Hepatocyte (in vitro differentiated cells): ENCODE measurements at regions not wholly inside any gene's neighbourhood (a gene's known extent, or its start where the extent isn't known, plus 50 kb on each side); places are given as distances from the start of the nearest gene placed in this dataset.
"Not testable (repeated sequence)": the region's sequence is repeated elsewhere in the genome, so short reads cannot be mapped to it uniquely, and the experiment has no call there.

Experiments
- DNase-seq: peaks from one replicate; pipeline ENCODE4 v3.0.0-alpha.2; 2016; ENCODE audit warnings: low spot score
- H2AFZ ChIP-seq: fragments of 200-600 bp; sonication (generic); 2 replicates; pipeline ENCODE4 v1.6.0; 2016; ENCODE audit warnings: antibody characterized with exemption, mild to moderate bottlenecking
- H3K27ac ChIP-seq: fragments of 200-600 bp; sonication (generic); 2 replicates; pipeline ENCODE4 v1.5.1; 2016; ENCODE audit warnings: mild to moderate bottlenecking
- H3K27me3 ChIP-seq: fragments of 200-600 bp; sonication (generic); 2 replicates; pipeline ENCODE4 v1.6.1; 2016
- H3K36me3 ChIP-seq: fragments of 200-600 bp; sonication (generic); replicated peaks from 2 replicates; pipeline ENCODE4 v1.5.1; 2016; ENCODE audit warnings: low read depth; ENCODE audit not compliant: insufficient read depth
- H3K4me1 ChIP-seq: fragments of 200-600 bp; sonication (generic); 2 replicates; pipeline ENCODE4 v1.5.1; 2016; ENCODE audit warnings: mild to moderate bottlenecking, moderate library complexity; ENCODE audit not compliant: insufficient read depth
- H3K4me2 ChIP-seq: fragments of 200-600 bp; sonication (generic); 2 replicates; pipeline ENCODE4 v1.6.0; 2016
- H3K4me3 ChIP-seq: fragments of 200-600 bp; sonication (generic); 2 replicates; pipeline ENCODE4 v1.5.1; 2016; ENCODE audit warnings: mild to moderate bottlenecking
- H3K79me2 ChIP-seq: fragments of 200-600 bp; sonication (generic); 2 replicates; pipeline ENCODE4 v1.6.0; 2017; ENCODE audit warnings: mild to moderate bottlenecking
- H3K9me2 ChIP-seq: fragments of 200-600 bp; sonication (generic); replicated peaks from 2 replicates; pipeline ENCODE4 v1.6.0; 2017; ENCODE audit warnings: mild to moderate bottlenecking; ENCODE audit not compliant: insufficient read depth
- H3K9me3 ChIP-seq: fragments of 200-600 bp; sonication (generic); 2 replicates; pipeline ENCODE4 v1.5.1; 2016; ENCODE audit warnings: low read depth, mild to moderate bottlenecking
- H4K20me1 ChIP-seq: fragments of 200-600 bp; sonication (generic); 2 replicates; pipeline ENCODE4 v1.6.0; 2016; ENCODE audit warnings: mild to moderate bottlenecking; ENCODE audit not compliant: insufficient read depth, poor library complexity, severe bottlenecking
- CTCF ChIP-seq: fragments of 200-600 bp; sonication (generic); IDR thresholded peaks from 2 replicates; pipeline ENCODE4 v1.5.1; 2016; ENCODE audit warnings: antibody characterized with exemption, mild to moderate bottlenecking; ENCODE audit not compliant: poor library complexity
- EZH2 ChIP-seq: fragments of 200-600 bp; sonication (generic); IDR thresholded peaks from 2 replicates; pipeline ENCODE4 v1.6.1; 2016; ENCODE audit warnings: antibody characterized with exemption, mild to moderate bottlenecking, borderline replicate concordance
- EZH2phosphoT487 ChIP-seq: fragments of 200-600 bp; sonication (generic); IDR thresholded peaks from one replicate; pipeline ENCODE4 v1.6.1; 2018; ENCODE audit warnings: antibody characterized with exemption, mild to moderate bottlenecking, low read depth, moderate library complexity; ENCODE audit not compliant: unreplicated experiment, severe bottlenecking
- WGBS: methylation state at CpG from one replicate; pipeline ENCODE4 v1.1.6; 2016; ENCODE audit warnings: low lambda C conversion rate; ENCODE audit errors: missing lambda C conversion rate; 5-methylcytosine and 5-hydroxymethylcytosine counted together

- no peaks in the 10 kb centered on the region for H3K4me1 ChIP-seq
- 75% methylated on average over 1 of the region's 1 CpG for WGBS
- no peak overlapping the region for H3K4me3 ChIP-seq
- H3K36me3 ChIP-seq: no peaks in the 10 kb centered on the region
- no peaks in the 10 kb centered on the region for H4K20me1 ChIP-seq
- no peak for TF ChIP-seq CTCF
- no peaks in the 10 kb centered on the region for H3K27me3 ChIP-seq
- H3K9me2 ChIP-seq: no peaks in the 10 kb centered on the region
- H3K9me3 ChIP-seq: no peaks in the 10 kb centered on the region
- H3K27ac ChIP-seq: no peak overlapping the region
- no peaks in the 10 kb centered on the region for H3K79me2 ChIP-seq
- no peak overlapping the region for H2AFZ ChIP-seq
- no peak overlapping the region for H3K4me2 ChIP-seq
- DNase-seq: no peak
These were observed 289.2 kb upstream of the PCDH9 start for GRCh38 chr13:67519356-67519755.

DNA sequence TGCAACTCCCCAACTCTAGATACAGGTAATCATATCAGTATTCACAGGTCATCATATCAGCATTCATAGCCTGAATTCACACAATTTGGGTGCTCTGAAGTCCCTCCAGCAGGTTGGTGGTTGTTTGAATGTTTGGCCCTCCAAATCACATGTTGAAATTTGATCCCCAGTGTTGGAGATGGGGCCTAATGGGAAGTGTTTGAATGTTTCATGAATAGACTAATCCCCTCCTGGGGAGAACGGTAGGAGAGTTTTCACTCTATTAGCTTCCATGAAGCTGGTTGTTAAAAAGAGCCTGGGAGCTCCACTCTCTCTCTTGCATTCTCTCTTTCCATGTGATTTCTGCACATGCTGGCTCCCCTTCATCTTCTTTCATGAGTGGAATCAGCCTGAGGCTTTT lies 288.6 kb upstream of the PCDH9 start:
- no peak for DNase-seq
- Histone ChIP-seq H4K20me1 (no peaks in the 10 kb centered on the region), H3K9me3 (no peaks in the 10 kb centered on the region), H3K4me2 (no peak overlapping the region), H3K4me1 (no peaks in the 10 kb centered on the region), H3K27ac (no peak overlapping the region), H3K4me3 (no peak overlapping the region), H2AFZ (no peak overlapping the region), H3K36me3 (no peaks in the 10 kb centered on the region), H3K9me2 (no peaks in the 10 kb centered on the region), H3K27me3 (no peaks in the 10 kb centered on the region), H3K79me2 (no peaks in the 10 kb centered on the region)
- WGBS: 25% methylated on average over 1 of the region's 1 CpG
- no peak for TF ChIP-seq CTCF

- H3K79me2 ChIP-seq: no peaks in the 10 kb centered on the region
- H4K20me1 ChIP-seq: no peaks in the 10 kb centered on the region
- no peaks in the 10 kb centered on the region for H3K9me2 ChIP-seq
- no peaks in the 10 kb centered on the region for H3K9me3 ChIP-seq
- H3K36me3 ChIP-seq: no peaks in the 10 kb centered on the region
- no peaks in the 10 kb centered on the region for H3K4me1 ChIP-seq
- no peaks in the 10 kb centered on the region for H3K27me3 ChIP-seq
- no peak for TF ChIP-seq EZH2phosphoT487
- no peak for TF ChIP-seq EZH2
- TF ChIP-seq CTCF: no peak
- WGBS: 38% methylated on average over 1 of the region's 1 CpG
- no peak overlapping the region for H3K4me3 ChIP-seq
- no peak overlapping the region for H3K4me2 ChIP-seq
- DNase-seq: no peak
- no peak overlapping the region for H3K27ac ChIP-seq
- H2AFZ ChIP-seq: no peak overlapping the region
These were observed 285.8 kb upstream of the PCDH9 start for GRCh38 chr13:67515895-67516294.

DNA sequence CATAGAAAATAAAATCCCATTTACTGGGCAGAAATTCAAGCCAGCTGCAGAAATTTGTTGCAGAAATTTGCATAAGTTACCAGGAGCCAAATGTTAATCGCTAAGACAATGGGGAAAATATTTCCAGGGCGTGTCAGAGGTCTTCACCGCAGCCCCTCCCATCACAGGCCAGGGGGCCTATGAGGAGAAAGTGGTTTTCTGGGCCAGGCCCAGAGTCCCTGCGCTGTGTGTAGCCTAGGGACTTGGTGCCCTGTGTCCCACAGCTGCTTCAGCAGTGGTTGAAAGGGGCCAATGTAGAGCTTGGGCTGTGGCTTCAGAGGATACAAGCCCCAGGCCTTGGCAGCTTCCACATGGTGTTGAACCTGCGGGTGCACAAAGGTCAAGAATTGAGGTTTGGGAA lies 278.9 kb upstream of the PCDH9 start:
- no peaks in the 10 kb centered on the region for H3K36me3 ChIP-seq
- H4K20me1 ChIP-seq: no peaks in the 10 kb centered on the region
- H3K9me2 ChIP-seq: no peaks in the 10 kb centered on the region
- no peaks in the 10 kb centered on the region for H3K27me3 ChIP-seq
- H3K79me2 ChIP-seq: no peaks in the 10 kb centered on the region
- no peak overlapping the region for H2AFZ ChIP-seq
- no peak overlapping the region for H3K27ac ChIP-seq
- TF ChIP-seq CTCF (no peak), EZH2phosphoT487 (no peak), EZH2 (no peak)
- no peaks in the 10 kb centered on the region for H3K9me3 ChIP-seq
- WGBS: 93% methylated on average over 5 of the region's 5 CpGs
- H3K4me3 ChIP-seq: no peak overlapping the region
- DNase-seq: no peak
- H3K4me1 ChIP-seq: no peaks in the 10 kb centered on the region
- no peak overlapping the region for H3K4me2 ChIP-seq

GRCh38 chr13:67508275-67508674 lies 278.1 kb upstream of the PCDH9 start:
- not testable (repeated sequence) for H3K9me2 ChIP-seq, H3K79me2 ChIP-seq, H3K4me3 ChIP-seq, H3K27ac ChIP-seq, H3K36me3 ChIP-seq, H2AFZ ChIP-seq, H3K4me1 ChIP-seq, DNase-seq, H3K4me2 ChIP-seq, H3K9me3 ChIP-seq, H3K27me3 ChIP-seq, H4K20me1 ChIP-seq
- 64% methylated on average over 1 of the region's 1 CpG for WGBS
